Upper lobe of left lung (tissue), 6 donors: ENCODE measurements at regions not wholly inside any gene's neighbourhood (a gene's known extent, or its start where the extent isn't known, plus 50 kb on each side); places are given as distances from the start of the nearest gene placed in this dataset.

Experiments
- ATAC-seq, 2 donors: fragments of 200-7000 bp; cut with Tn5 transposase; one replicate each; pipeline ENCODE4 v1.9.1; 2022; ENCODE audit warnings: mild to moderate bottlenecking in 2 of 2, moderate library complexity in 2 of 2; ENCODE audit not compliant: low FRiP score in 2 of 2
- DNase-seq, 2 donors: peaks; one replicate each; pipeline ENCODE4 v3.0.0-alpha.2; 2019 to 2020
- H3K27ac ChIP-seq, 4 donors: fragments of 200-600 bp; sonication (generic); one replicate each; pipeline ENCODE4 v1.5.1; 2016 to 2019
- H3K27me3 ChIP-seq, 4 donors: fragments of 200-600 bp; sonication (generic); one replicate each; pipeline ENCODE4 v1.5.1; 2017 to 2019
- H3K36me3 ChIP-seq, 4 donors: fragments of 200-600 bp; sonication (generic); one replicate each; pipeline ENCODE4 v1.5.1; 2016 to 2019
- H3K4me1 ChIP-seq, 4 donors: fragments of 200-600 bp; sonication (generic); one replicate each; pipeline ENCODE4 v1.5.1; 2018 to 2019
- H3K4me3 ChIP-seq, 4 donors: fragments of 200-600 bp; sonication (generic); one replicate each; pipeline ENCODE4 v1.5.1; 2017 to 2019; ENCODE audit warnings: mild to moderate bottlenecking in 2 of 4, moderate library complexity in 1 of 4
- H3K9me3 ChIP-seq, 4 donors: fragments of 200-600 bp; sonication (generic); one replicate each; pipeline ENCODE4 v1.5.1; 2018 to 2019
- CTCF ChIP-seq, 6 experiments: fragments of 450-650 bp in 4 of 6; fragments of 200-600 bp in 2 of 6; sonication (generic) in 2 of 6; IDR thresholded peaks; one replicate each; pipeline ENCODE4 v1.5.1; 2016 to 2019; ENCODE audit warnings: antibody characterized with exemption in 6 of 6
- EP300 ChIP-seq, 4 donors: sonication (generic); formaldehyde crosslinking; IDR thresholded peaks; one replicate each; pipeline ENCODE4 v1.5.1; 2017; ENCODE audit warnings: antibody characterized with exemption in 4 of 4, control low read depth in 2 of 4
- POLR2A ChIP-seq, 4 donors: fragments of 450-650 bp; IDR thresholded peaks; one replicate each; pipeline ENCODE4 v1.5.1; 2016 to 2017; ENCODE audit warnings: antibody characterized with exemption in 4 of 4, mild to moderate bottlenecking in 2 of 4
- POLR2AphosphoS5 ChIP-seq, 2 donors: sonication (generic); formaldehyde crosslinking; IDR thresholded peaks; one replicate each; pipeline ENCODE4 v1.5.1; 2017; ENCODE audit warnings: antibody characterized with exemption in 2 of 2
- WGBS, 2 donors: methylation state at CpG; one replicate each; pipeline ENCODE4 v1.1.5; 2017 to 2018; 5-methylcytosine and 5-hydroxymethylcytosine counted together
- donor health status: DM: no; HTN: no; CAD: no; lungs with moderate emphysema.
- donor health status: DM: no; HTN: yes; CAD: no; lungs with severe emphysema.

- no peak for DNase-seq
- 82 to 89% methylated on average over 4 of the region's 4 CpGs for WGBS, 2 donors
- no peak for ATAC-seq
Measured at GRCh38 chr5:39652036-39652435, 227.3 kb upstream of the DAB2 start.

GRCh38 chr5:39650008-39650762 is 225.4 kb upstream of the DAB2 start:
- no peak for ATAC-seq
- TF ChIP-seq POLR2A (IDR thresholded peaks at IDR 0.05) (no peak), CTCF (IDR thresholded peaks at IDR 0.05) (no peak), POLR2AphosphoS5 (IDR thresholded peaks at IDR 0.05) (no peak), EP300 (IDR thresholded peaks at IDR 0.05) (no peak)
- 79 to 92% methylated on average over 1 of the region's 1 CpG for WGBS, 2 donors
- no peaks in the 10 kb centered on the region for H3K9me3 ChIP-seq
- DNase-seq, result no peak
- H3K36me3 ChIP-seq, result no peaks in the 10 kb centered on the region
- no peak overlapping the region for H3K4me3 ChIP-seq
- no peaks in the 10 kb centered on the region for H3K4me1 ChIP-seq
- H3K27me3 ChIP-seq, result no peaks in the 10 kb centered on the region
- no peak overlapping the region for H3K27ac ChIP-seq

More at GRCh38 chr5:39652036-39652435, 227.3 kb upstream of the DAB2 start:
- H3K4me1 ChIP-seq, result no peaks in the 10 kb centered on the region
- no peaks in the 10 kb centered on the region for H3K9me3 ChIP-seq
- H3K4me3 ChIP-seq, result no peak overlapping the region
- no peaks in the 10 kb centered on the region for H3K36me3 ChIP-seq
- H3K27me3 ChIP-seq, result no peaks in the 10 kb centered on the region
- no peak for TF ChIP-seq EP300 (IDR thresholded peaks at IDR 0.05)
- H3K27ac ChIP-seq, result no peak overlapping the region

- DNase-seq (no peak), ATAC-seq (no peak)
- Histone ChIP-seq H3K4me3 (no peak overlapping the region), H3K27me3 (no peaks in the 10 kb centered on the region), H3K36me3 (no peaks in the 10 kb centered on the region), H3K27ac (no peak overlapping the region), H3K4me1 (no peaks in the 10 kb centered on the region), H3K9me3 (no peaks in the 10 kb centered on the region)
- WGBS, 2 donors, result 86 to 93% methylated on average over 7 of the region's 7 CpGs
- TF ChIP-seq POLR2A (IDR thresholded peaks at IDR 0.05), result no peak
- TF ChIP-seq POLR2AphosphoS5 (IDR thresholded peaks at IDR 0.05), result no peak
- TF ChIP-seq EP300 (IDR thresholded peaks at IDR 0.05), result no peak
- TF ChIP-seq CTCF (IDR thresholded peaks at IDR 0.05), result no peak
Measured at GRCh38 chr5:39648848-39649227, 224.1 kb upstream of the DAB2 start.

- ATAC-seq, result no peak
- H3K9me3 ChIP-seq, result no peaks in the 10 kb centered on the region
- no peaks in the 10 kb centered on the region for H3K36me3 ChIP-seq
- no peak for DNase-seq
- TF ChIP-seq EP300 (IDR thresholded peaks at IDR 0.05), result no peak
- no peak for TF ChIP-seq CTCF (IDR thresholded peaks at IDR 0.05)
- no peak for TF ChIP-seq POLR2AphosphoS5 (IDR thresholded peaks at IDR 0.05)
- no peak for TF ChIP-seq POLR2A (IDR thresholded peaks at IDR 0.05)
- H3K27me3 ChIP-seq, result no peaks in the 10 kb centered on the region
- no peak overlapping the region for H3K4me3 ChIP-seq
- 75 to 77% methylated on average over 3 of the region's 3 CpGs for WGBS, 2 donors
- no peaks in the 10 kb centered on the region for H3K4me1 ChIP-seq
- H3K27ac ChIP-seq, result no peak overlapping the region
Measured at GRCh38 chr5:39648085-39648847, 223.5 kb upstream of the DAB2 start.

- 43 to 85% methylated on average over 1 of the region's 1 CpG for WGBS, 2 donors
- H3K9me3 ChIP-seq, result no peaks in the 10 kb centered on the region
- DNase-seq, result no peak
- no peaks in the 10 kb centered on the region for H3K4me1 ChIP-seq
- H3K36me3 ChIP-seq, result no peaks in the 10 kb centered on the region
- no peak overlapping the region for H3K27ac ChIP-seq
- TF ChIP-seq POLR2AphosphoS5 (IDR thresholded peaks at IDR 0.05), result no peak
- no peak for TF ChIP-seq CTCF (IDR thresholded peaks at IDR 0.05)
- no peak for TF ChIP-seq EP300 (IDR thresholded peaks at IDR 0.05)
- TF ChIP-seq POLR2A (IDR thresholded peaks at IDR 0.05), result no peak
- no peak for ATAC-seq
- H3K27me3 ChIP-seq, result no peaks in the 10 kb centered on the region
- H3K4me3 ChIP-seq, result no peak overlapping the region
Measured at GRCh38 chr5:39640552-39640951, 215.8 kb upstream of the DAB2 start.
